SH-SY5Y (cell line): ENCODE measurements at regions not wholly inside any gene's neighbourhood (a gene's known extent, or its start where the extent isn't known, plus 50 kb on each side); places are given as distances from the start of the nearest gene placed in this dataset.

Experiments
- GATA2 ChIP-seq: IDR thresholded peaks from 2 replicates; pipeline ENCODE4 v1.6.1; 2011; ENCODE audit warnings: mild to moderate bottlenecking, low read depth, low read length
- GATA3 ChIP-seq: IDR thresholded peaks from 2 replicates; pipeline ENCODE4 v1.6.1; 2011; ENCODE audit warnings: low read depth, mild to moderate bottlenecking, low read length, moderate library complexity

DNA sequence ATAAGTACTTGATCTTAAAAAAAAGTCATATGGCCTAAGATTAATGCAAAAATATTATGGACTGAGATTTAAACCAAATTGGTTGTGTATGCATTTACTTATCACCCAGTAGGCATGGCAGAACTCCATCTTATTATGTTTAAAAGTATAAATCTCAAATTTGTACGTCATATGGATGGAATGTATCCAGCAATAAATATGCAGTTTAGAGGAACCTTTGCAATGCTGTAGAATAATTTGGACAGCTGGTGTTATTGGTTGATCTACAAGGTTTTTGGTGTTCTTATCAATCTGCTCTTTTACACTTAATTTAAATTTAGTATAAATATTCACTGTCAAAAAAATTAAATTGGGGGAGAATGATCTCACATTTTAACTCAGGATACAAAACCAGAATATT lies 640.2 kb downstream of the SATB2 start:
- TF ChIP-seq GATA2 (no peak), GATA3 (no peak)
